HCT116 (cell line): ENCODE measurements at regions not wholly inside any gene's neighbourhood (a gene's known extent, or its start where the extent isn't known, plus 50 kb on each side); places are given as distances from the start of the nearest gene placed in this dataset.

Source experiments
- ATAC-seq: fragments of 200-7000 bp; cut with Tn5 transposase; 2 replicates; pipeline ENCODE4 v1.9.1; 2020; ENCODE audit warnings: mild to moderate bottlenecking, moderate library complexity
- BruUV-seq: library from RNA; stranded (reverse); fragments of 400-500 nt; replicated peaks from 2 replicates; lab custom pipeline; 2021; lab: Mats Ljungman, UMichigan
- CTCF ChIA-PET: fragments of 300-600 bp; sonication (Branson Sonifier 250); formaldehyde crosslinking; loops from one replicate; lab custom pipeline; 2021; ENCODE audit warnings: antibody characterized with exemption; lab: Charles Lee
- POLR2A ChIA-PET: fragments of 300-600, 350-600 bp; sonication (Branson Sonifier 250); formaldehyde crosslinking; loops from one replicate; lab custom pipeline; 2021; ENCODE audit warnings: antibody characterized with exemption; lab: Charles Lee
- RAD21 ChIA-PET, 2 experiments: fragments of 300-600 bp; sonication (Branson Sonifier 250); formaldehyde crosslinking; loops; one replicate each; lab custom pipeline; 2023; ENCODE audit warnings: low total read pairs in 2 of 2; ENCODE audit not compliant: uncharacterized antibody in 2 of 2, unreplicated experiment in 2 of 2, low non-redundant PET in 1 of 2; lab: Charles Lee
- DNase-seq: peaks from one replicate; pipeline ENCODE4 v3.0.0-alpha.2; 2010; ENCODE audit warnings: low read depth, low spot score
- H2AFZ ChIP-seq: fragments of 200-600 bp; shearing (Covaris generic), sonication (generic); 2 replicates; pipeline ENCODE4 v1.6.1; 2017; ENCODE audit warnings: low read depth, mixed run types, mixed read lengths, antibody characterized with exemption, low read length; ENCODE audit not compliant: poor library complexity, severe bottlenecking
- H3K27ac ChIP-seq: 2 replicates; pipeline ENCODE4 v1.5.1; 2012; ENCODE audit warnings: low read depth, low read length
- H3K27me3 ChIP-seq: fragments of 200-600 bp; sonication (generic); 2 replicates; pipeline ENCODE4 v1.6.1; 2016; ENCODE audit warnings: mixed run types, low read length, mixed read lengths; ENCODE audit not compliant: insufficient read depth
- H3K36me3 ChIP-seq, 2 experiments: fragments of 200-500 bp in 1 of 2; fragments of 200-600 bp in 1 of 2; sonication (Bioruptor generic) in 1 of 2; sonication (generic) in 1 of 2; 2 replicates each; pipeline versions ENCODE4 v1.5.1 to v1.6.1; 2014 to 2016; ENCODE audit warnings: low read length in 2 of 2, inconsistent platforms in 1 of 2, mixed read lengths in 1 of 2, mixed run types in 1 of 2; ENCODE audit not compliant: insufficient read depth in 2 of 2, control insufficient read depth in 1 of 2
- H3K4me1 ChIP-seq, 2 experiments: fragments of 200-600 bp in 1 of 2; sonication (generic) in 1 of 2; 2 replicates each; pipeline versions ENCODE4 v1.5.1 to v1.6.1; 2012 to 2017; ENCODE audit warnings: low read length in 2 of 2, inconsistent platforms in 1 of 2, mild to moderate bottlenecking in 1 of 2, mixed read lengths in 1 of 2, mixed run types in 1 of 2, moderate library complexity in 1 of 2; ENCODE audit not compliant: insufficient read depth in 2 of 2, control insufficient read depth in 1 of 2
- H3K4me2 ChIP-seq: fragments of 200-600 bp; sonication (generic); 2 replicates; pipeline ENCODE4 v1.6.1; 2017; ENCODE audit warnings: mixed run types, low read length, mixed read lengths
- H3K4me3 ChIP-seq, 2 experiments: fragments of 200-600 bp in 1 of 2; sonication (generic) in 1 of 2; replicated peaks in 1 of 2; 2 replicates each; pipeline ENCODE4 v1.5.1; 2011 to 2016; ENCODE audit warnings: low read length in 2 of 2, control low read depth in 1 of 2, low read depth in 1 of 2, mild to moderate bottlenecking in 1 of 2, mixed read lengths in 1 of 2, mixed run types in 1 of 2
- H3K79me2 ChIP-seq: fragments of 200-600 bp; sonication (generic); 2 replicates; pipeline ENCODE4 v1.6.1; 2017; ENCODE audit warnings: mild to moderate bottlenecking, mixed run types, low read length, moderate library complexity, mixed read lengths; ENCODE audit not compliant: insufficient read depth
- H3K9ac ChIP-seq: fragments of 200-600 bp; sonication (generic); 2 replicates; pipeline ENCODE4 v1.6.1; 2016; ENCODE audit warnings: low read length, mixed read lengths
- H3K9me2 ChIP-seq: fragments of 200-600 bp; sonication (generic), shearing (Covaris generic); 2 replicates; pipeline ENCODE4 v1.6.1; 2017; ENCODE audit warnings: mixed run types, mild to moderate bottlenecking, moderate library complexity; ENCODE audit not compliant: insufficient read depth
- H3K9me3 ChIP-seq, 2 experiments: fragments of 200-500 bp in 1 of 2; fragments of 200-600 bp in 1 of 2; sonication (Bioruptor generic) in 1 of 2; sonication (generic) in 1 of 2; 2 replicates each; pipeline ENCODE4 v1.6.1; 2014 to 2017; ENCODE audit warnings: low read length in 2 of 2, mixed read lengths in 2 of 2, inconsistent platforms in 1 of 2, low read depth in 1 of 2, mild to moderate bottlenecking in 1 of 2, mixed run types in 1 of 2, moderate library complexity in 1 of 2; ENCODE audit not compliant: control insufficient read depth in 1 of 2, insufficient read depth in 1 of 2
- H4K20me1 ChIP-seq: fragments of 200-600 bp; sonication (generic), shearing (Covaris generic); 2 replicates; pipeline ENCODE4 v1.6.1; 2017; ENCODE audit warnings: mixed run types, mild to moderate bottlenecking, moderate library complexity; ENCODE audit not compliant: insufficient read depth
- CBX3 ChIP-seq: IDR thresholded peaks from 2 replicates; pipeline ENCODE4 v1.6.1; 2012; ENCODE audit warnings: low read depth
- EZH2phosphoT487 ChIP-seq: fragments of 200-600 bp; IDR thresholded peaks from 2 replicates; pipeline ENCODE4 v1.6.1; 2018; ENCODE audit warnings: antibody characterized with exemption, borderline replicate concordance
- FOSL1 ChIP-seq: IDR thresholded peaks from 2 replicates; pipeline ENCODE4 v1.6.1; 2012; ENCODE audit warnings: low read depth
- JUND ChIP-seq: IDR thresholded peaks from 2 replicates; pipeline ENCODE4 v1.6.1; 2012
- MAX ChIP-seq: IDR thresholded peaks from 2 replicates; pipeline ENCODE4 v1.6.1; 2012
- POLR2A ChIP-seq: IDR thresholded peaks from 2 replicates; pipeline ENCODE4 v1.7.0; 2011; ENCODE audit warnings: borderline replicate concordance; ENCODE audit not compliant: insufficient read depth, insufficient read length; ENCODE audit errors: extremely low read depth
- SP1 ChIP-seq: IDR thresholded peaks from 2 replicates; pipeline ENCODE4 v1.6.1; 2012; ENCODE audit warnings: low read depth
- ZFX ChIP-seq: fragments of 450-650 bp; IDR thresholded peaks from 2 replicates; pipeline ENCODE4 v1.6.1; 2017
- intact Hi-C: fragments of 100-400 bp; cut with micrococcal nuclease; formaldehyde crosslinking; loops from 2 replicates; pipeline ENCODE4 v1.10.0; 2022

- Histone ChIP-seq H4K20me1 (no peaks in the 10 kb centered on the region), H3K79me2 (0 out of 2 replicates have a peak, but pooled peaks cover 4% of the 10 kb centered on the region), H3K9me3 (no peaks in the 10 kb centered on the region), H3K4me1 (peaks cover 22 to 23% of the 10 kb centered on the region in 2 experiments), H2AFZ (no peak overlapping the region), H3K27ac (no peak overlapping the region), H3K4me2 (no peak overlapping the region), H3K36me3 (no peaks in the 10 kb centered on the region), H3K9me2 (no peaks in the 10 kb centered on the region), H3K4me3 (no peak overlapping the region), H3K27me3 (no peaks in the 10 kb centered on the region), H3K9ac (no peak overlapping the region)
- intact Hi-C loops: loop anchor here (5.0 kb wide), 2 partner anchors 179 to 251 kb away; no protein-coding TSS in a partner anchor
- BruUV-seq: no TSS peak
- ATAC-seq (no peak), DNase-seq (no peak)
- ChIA-PET RAD21 (no interaction called here), CTCF (interaction anchor here (2.3 to 2.5 kb wide), 2 partner anchors 23 to 248 kb away, joined by 8 to 10 read pairs; no protein-coding TSS in a partner anchor), POLR2A (no interaction called here)
- TF ChIP-seq EZH2phosphoT487: no peak
- no peak for TF ChIP-seq MAX
- no peak for TF ChIP-seq POLR2A
These were observed 1160.3 kb upstream of the TMEM132C start for GRCh38 chr12:127106697-127107096.

DNA sequence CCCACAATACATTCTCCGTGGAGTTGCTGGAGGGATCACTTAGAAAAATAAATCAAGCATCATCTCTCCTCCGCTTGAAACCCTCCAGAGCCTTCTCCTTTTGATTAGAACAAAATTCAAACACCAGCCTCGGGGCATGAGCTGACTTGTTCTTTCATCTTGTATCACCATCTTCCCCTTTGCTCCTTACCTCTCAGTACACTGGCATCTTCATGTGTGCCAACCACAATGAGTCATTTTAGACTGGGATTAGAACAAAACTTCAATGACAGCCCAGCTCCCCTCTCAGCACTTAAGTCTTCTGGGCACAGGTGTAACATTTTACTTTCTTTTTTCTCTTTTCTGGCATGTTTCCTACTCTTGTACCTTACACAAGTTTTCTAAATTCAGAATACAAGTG is 1159.2 kb upstream of the TMEM132C start:
- no peaks in the 10 kb centered on the region for H4K20me1 ChIP-seq
- peak; percentile 68 for TF ChIP-seq JUND
- peak; percentile 62; the same call in 1 of the 2 replicates for TF ChIP-seq FOSL1
- TF ChIP-seq EZH2phosphoT487: no peak
- 0 out of 2 replicates have a peak, but pooled peaks have one; percentile 22 for TF ChIP-seq MAX
- no peak for TF ChIP-seq ZFX
- peak; percentile 71; the same call in 1 of the 2 replicates for TF ChIP-seq CBX3
- TF ChIP-seq SP1: peak; percentile 40; the same call in 1 of the 2 replicates
- no peaks in the 10 kb centered on the region for H3K36me3 ChIP-seq
- H3K27ac ChIP-seq: 0 out of 2 replicates have a peak overlapping the region, but pooled peaks have one; percentile 7
- H3K27me3 ChIP-seq: no peaks in the 10 kb centered on the region
- H3K79me2 ChIP-seq: 0 out of 2 replicates have a peak, but pooled peaks cover 4% of the 10 kb centered on the region
- H3K9ac ChIP-seq: no peak overlapping the region
- peak; percentile 78 for ATAC-seq
- DNase-seq: no peak
- CTCF ChIA-PET: interaction anchor here (0.8 to 2.9 kb wide), 17 partner anchors 11 to 274 kb away, joined by 3 to 28 read pairs (median 6); no protein-coding TSS in a partner anchor
- no peak overlapping the region for H3K4me3 ChIP-seq
- peaks cover 22 to 23% of the 10 kb centered on the region in 2 experiments for H3K4me1 ChIP-seq
- no TSS peak for BruUV-seq
- RAD21 ChIA-PET: interaction anchor here (1.3 to 1.5 kb wide), 2 partner anchors 186 to 256 kb away, joined by 3 to 6 read pairs; no protein-coding TSS in a partner anchor
- intact Hi-C loops: loop anchor here (1.0 to 5.0 kb wide), 4 partner anchors 180 to 274 kb away; no protein-coding TSS in a partner anchor
- H3K4me2 ChIP-seq: peak overlapping the region; percentile 24
- H3K9me3 ChIP-seq: no peaks in the 10 kb centered on the region
- no peaks in the 10 kb centered on the region for H3K9me2 ChIP-seq
- H2AFZ ChIP-seq: no peak overlapping the region
- POLR2A ChIA-PET: interaction anchor here (1.1 kb wide), 1 partner anchor 48 kb away, joined by 4 read pairs; no protein-coding TSS in a partner anchor
